ENCODE measurements at regions not wholly inside any gene's neighbourhood (a gene's known extent, or its start where the extent isn't known, plus 50 kb on each side); places are given as distances from the start of the nearest gene placed in this dataset.

- Histone ChIP-seq H3K27me3 (ENCODE audit: low read length) (no peaks in the 10 kb centered on the region), H3K79me2 (ENCODE audit: low read length) (no peaks in the 10 kb centered on the region), H3K4me2 (ENCODE audit: low read depth, low read length, poor library complexity, severe bottlenecking) (no peak overlapping the region), H3K36me3 (ENCODE audit: insufficient read depth, low read length) (no peaks in the 10 kb centered on the region), H3K4me3 (ENCODE audit: low read length) (no peak overlapping the region), H2AFZ (ENCODE audit: low read length) (peak overlapping the region; percentile 79; the same call in 1 of the 2 replicates), H3K9ac (ENCODE audit: low read length) (no peak overlapping the region), H3K9me2 (replicated peaks; ENCODE audit: insufficient read depth, low read length) (no peaks in the 10 kb centered on the region), H3K4me1 (ENCODE audit: low read length) (peaks cover 7% of the 10 kb centered on the region), H4K20me1 (ENCODE audit: insufficient read depth, low read depth, low read length) (no peaks in the 10 kb centered on the region), H3K27ac (ENCODE audit: low read length) (no peak overlapping the region), H3K9me3 (ENCODE audit: low read length) (no peaks in the 10 kb centered on the region; the same call in 1 of the 2 replicates)
- no peak for DNase-seq
These were observed 432.7 kb downstream of the SLITRK5 start for GRCh38 chr13:88103824-88104223.

GRCh38 chr13:88104576-88104975, 433.4 kb downstream of the SLITRK5 start:
- DNase-seq: no peak
- H3K4me3 ChIP-seq (ENCODE audit: low read length): no peak overlapping the region

GRCh38 chr13:88107570-88107969, 436.4 kb downstream of the SLITRK5 start:
- H3K4me1 ChIP-seq (ENCODE audit: low read length): peaks cover 7% of the 10 kb centered on the region
- no peaks in the 10 kb centered on the region for H3K79me2 ChIP-seq (ENCODE audit: low read length)
- no peak for DNase-seq
- no peaks in the 10 kb centered on the region for H3K9me2 ChIP-seq (replicated peaks; ENCODE audit: insufficient read depth, low read length)
- no peak overlapping the region for H3K4me2 ChIP-seq (ENCODE audit: low read depth, low read length, poor library complexity, severe bottlenecking)
- H3K36me3 ChIP-seq (ENCODE audit: insufficient read depth, low read length): no peaks in the 10 kb centered on the region
- H3K27ac ChIP-seq (ENCODE audit: low read length): no peak overlapping the region
- peak overlapping the region; percentile 73; the same call in 1 of the 2 replicates for H2AFZ ChIP-seq (ENCODE audit: low read length)
- H3K9ac ChIP-seq (ENCODE audit: low read length): no peak overlapping the region
- H3K9me3 ChIP-seq (ENCODE audit: low read length): no peaks in the 10 kb centered on the region
- H3K27me3 ChIP-seq (ENCODE audit: low read length): no peaks in the 10 kb centered on the region
- H4K20me1 ChIP-seq (ENCODE audit: insufficient read depth, low read depth, low read length): no peaks in the 10 kb centered on the region
- H3K4me3 ChIP-seq (ENCODE audit: low read length): no peak overlapping the region

More at GRCh38 chr13:88104576-88104975, 433.4 kb downstream of the SLITRK5 start:
- H3K27me3 ChIP-seq (ENCODE audit: low read length): no peaks in the 10 kb centered on the region
- no peak overlapping the region for H3K27ac ChIP-seq (ENCODE audit: low read length)
- H3K36me3 ChIP-seq (ENCODE audit: insufficient read depth, low read length): no peaks in the 10 kb centered on the region
- H4K20me1 ChIP-seq (ENCODE audit: insufficient read depth, low read depth, low read length): no peaks in the 10 kb centered on the region
- H2AFZ ChIP-seq (ENCODE audit: low read length): no peak overlapping the region
- no peaks in the 10 kb centered on the region for H3K9me2 ChIP-seq (replicated peaks; ENCODE audit: insufficient read depth, low read length)
- no peak overlapping the region for H3K9ac ChIP-seq (ENCODE audit: low read length)
- no peaks in the 10 kb centered on the region for H3K79me2 ChIP-seq (ENCODE audit: low read length)
- no peak overlapping the region for H3K4me2 ChIP-seq (ENCODE audit: low read depth, low read length, poor library complexity, severe bottlenecking)
- H3K4me1 ChIP-seq (ENCODE audit: low read length): peaks cover 7% of the 10 kb centered on the region
- no peaks in the 10 kb centered on the region; the same call in 1 of the 2 replicates for H3K9me3 ChIP-seq (ENCODE audit: low read length)

- no peaks in the 10 kb centered on the region for H3K9me2 ChIP-seq (replicated peaks; ENCODE audit: insufficient read depth, low read length)
- H3K27ac ChIP-seq (ENCODE audit: low read length): no peak overlapping the region
- no peaks in the 10 kb centered on the region for H3K79me2 ChIP-seq (ENCODE audit: low read length)
- no peaks in the 10 kb centered on the region for H4K20me1 ChIP-seq (ENCODE audit: insufficient read depth, low read depth, low read length)
- no peaks in the 10 kb centered on the region for H3K9me3 ChIP-seq (ENCODE audit: low read length)
- no peak overlapping the region for H3K4me3 ChIP-seq (ENCODE audit: low read length)
- no peaks in the 10 kb centered on the region for H3K27me3 ChIP-seq (ENCODE audit: low read length)
- no peak overlapping the region for H3K9ac ChIP-seq (ENCODE audit: low read length)
- H3K4me1 ChIP-seq (ENCODE audit: low read length): peaks cover 29% of the 10 kb centered on the region
- no peak overlapping the region for H2AFZ ChIP-seq (ENCODE audit: low read length)
- DNase-seq: no peak
- no peak overlapping the region for H3K4me2 ChIP-seq (ENCODE audit: low read depth, low read length, poor library complexity, severe bottlenecking)
- H3K36me3 ChIP-seq (ENCODE audit: insufficient read depth, low read length): no peaks in the 10 kb centered on the region
These were observed 441.4 kb downstream of the SLITRK5 start for GRCh38 chr13:88112526-88112925.

- H3K9ac ChIP-seq (ENCODE audit: low read length): no peak overlapping the region
- H3K9me2 ChIP-seq (replicated peaks; ENCODE audit: insufficient read depth, low read length): no peaks in the 10 kb centered on the region
- no peak for DNase-seq
- no peak overlapping the region for H3K4me3 ChIP-seq (ENCODE audit: low read length)
- H4K20me1 ChIP-seq (ENCODE audit: insufficient read depth, low read depth, low read length): no peaks in the 10 kb centered on the region
- H3K4me1 ChIP-seq (ENCODE audit: low read length): peaks cover 26% of the 10 kb centered on the region
- H2AFZ ChIP-seq (ENCODE audit: low read length): peak overlapping the region; percentile 90
- no peaks in the 10 kb centered on the region for H3K27me3 ChIP-seq (ENCODE audit: low read length)
- peak overlapping the region; percentile 31 for H3K4me2 ChIP-seq (ENCODE audit: low read depth, low read length, poor library complexity, severe bottlenecking)
- H3K9me3 ChIP-seq (ENCODE audit: low read length): no peaks in the 10 kb centered on the region
- H3K27ac ChIP-seq (ENCODE audit: low read length): no peak overlapping the region
- H3K36me3 ChIP-seq (ENCODE audit: insufficient read depth, low read length): no peaks in the 10 kb centered on the region
- H3K79me2 ChIP-seq (ENCODE audit: low read length): no peaks in the 10 kb centered on the region
These were observed 444.8 kb downstream of the SLITRK5 start for GRCh38 chr13:88115976-88116375.

GRCh38 chr13:88118952-88119351, 447.8 kb downstream of the SLITRK5 start:
- H3K9me3 ChIP-seq (ENCODE audit: low read length): no peaks in the 10 kb centered on the region
- H3K4me2 ChIP-seq (ENCODE audit: low read depth, low read length, poor library complexity, severe bottlenecking): no peak overlapping the region
- H3K79me2 ChIP-seq (ENCODE audit: low read length): no peaks in the 10 kb centered on the region
- no peak overlapping the region for H3K27ac ChIP-seq (ENCODE audit: low read length)
- no peaks in the 10 kb centered on the region for H4K20me1 ChIP-seq (ENCODE audit: insufficient read depth, low read depth, low read length)
- no peak overlapping the region for H3K9ac ChIP-seq (ENCODE audit: low read length)
- no peaks in the 10 kb centered on the region for H3K9me2 ChIP-seq (replicated peaks; ENCODE audit: insufficient read depth, low read length)
- H2AFZ ChIP-seq (ENCODE audit: low read length): no peak overlapping the region
- no peaks in the 10 kb centered on the region for H3K27me3 ChIP-seq (ENCODE audit: low read length)
- no peaks in the 10 kb centered on the region for H3K36me3 ChIP-seq (ENCODE audit: insufficient read depth, low read length)
- H3K4me1 ChIP-seq (ENCODE audit: low read length): peaks cover 24% of the 10 kb centered on the region
- no peak for DNase-seq
- no peak overlapping the region for H3K4me3 ChIP-seq (ENCODE audit: low read length)

- Histone ChIP-seq H3K27ac (ENCODE audit: low read length) (no peak overlapping the region), H3K36me3 (ENCODE audit: insufficient read depth, low read length) (no peaks in the 10 kb centered on the region), H3K9me3 (ENCODE audit: low read length) (no peaks in the 10 kb centered on the region), H3K79me2 (ENCODE audit: low read length) (no peaks in the 10 kb centered on the region), H3K27me3 (ENCODE audit: low read length) (no peaks in the 10 kb centered on the region), H3K4me2 (ENCODE audit: low read depth, low read length, poor library complexity, severe bottlenecking) (no peak overlapping the region), H3K9ac (ENCODE audit: low read length) (no peak overlapping the region), H2AFZ (ENCODE audit: low read length) (no peak overlapping the region), H3K4me1 (ENCODE audit: low read length) (no peaks in the 10 kb centered on the region), H3K9me2 (replicated peaks; ENCODE audit: insufficient read depth, low read length) (no peaks in the 10 kb centered on the region), H4K20me1 (ENCODE audit: insufficient read depth, low read depth, low read length) (no peaks in the 10 kb centered on the region), H3K4me3 (ENCODE audit: low read length) (no peak overlapping the region)
- DNase-seq: no peak
These were observed 453.0 kb downstream of the SLITRK5 start for GRCh38 chr13:88124142-88124541.

GRCh38 chr13:88125055-88125454, 453.9 kb downstream of the SLITRK5 start:
- Histone ChIP-seq H3K4me2 (ENCODE audit: low read depth, low read length, poor library complexity, severe bottlenecking) (no peak overlapping the region), H3K9me3 (ENCODE audit: low read length) (no peaks in the 10 kb centered on the region), H2AFZ (ENCODE audit: low read length) (no peak overlapping the region; the same call in 1 of the 2 replicates), H3K9ac (ENCODE audit: low read length) (no peak overlapping the region), H3K27ac (ENCODE audit: low read length) (no peak overlapping the region), H3K4me3 (ENCODE audit: low read length) (no peak overlapping the region), H4K20me1 (ENCODE audit: insufficient read depth, low read depth, low read length) (no peaks in the 10 kb centered on the region), H3K27me3 (ENCODE audit: low read length) (no peaks in the 10 kb centered on the region), H3K36me3 (ENCODE audit: insufficient read depth, low read length) (no peaks in the 10 kb centered on the region), H3K79me2 (ENCODE audit: low read length) (no peaks in the 10 kb centered on the region), H3K4me1 (ENCODE audit: low read length) (no peaks in the 10 kb centered on the region), H3K9me2 (replicated peaks; ENCODE audit: insufficient read depth, low read length) (no peaks in the 10 kb centered on the region)
- DNase-seq: no peak
